ENCODE measurements at regions not wholly inside any gene's neighbourhood (a gene's known extent, or its start where the extent isn't known, plus 50 kb on each side); places are given as distances from the start of the nearest gene placed in this dataset.

DNA sequence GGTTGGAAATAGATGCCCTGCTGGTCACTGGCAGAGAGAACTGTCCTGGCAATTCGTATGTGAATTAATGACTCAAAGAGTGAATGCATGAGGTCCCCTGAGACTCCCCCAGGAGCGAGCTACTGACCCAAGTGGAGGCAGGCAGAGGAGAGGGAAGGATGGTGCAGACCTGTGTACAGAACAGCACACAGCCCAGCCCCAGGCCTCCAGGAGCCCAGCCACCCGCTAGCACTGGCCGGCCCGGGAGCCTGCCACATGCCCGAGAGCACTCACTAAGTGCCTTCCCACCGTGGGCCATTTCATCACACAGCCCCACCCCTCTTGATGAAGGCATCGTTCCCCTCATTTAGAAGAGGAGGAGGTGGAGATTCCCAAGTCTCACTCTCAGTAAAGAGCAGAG, 62.0 kb upstream of the IGSF21 start:
- TF ChIP-seq POLR2AphosphoS5 (IDR thresholded peaks at IDR 0.05) (no peak), POLR2A (IDR thresholded peaks at IDR 0.05; ENCODE audit: low read depth) (no peak), EP300 (IDR thresholded peaks at IDR 0.05) (no peak)
